K562 (cell line): ENCODE measurements at regions not wholly inside any gene's neighbourhood (a gene's known extent, or its start where the extent isn't known, plus 50 kb on each side); places are given as distances from the start of the nearest gene placed in this dataset.

Source experiments
- ATAC-seq: fragments of 200-7000 bp; cut with Tn5 transposase; 3 replicates; pipeline ENCODE4 v1.9.1; 2020; ENCODE audit warnings: moderate library complexity
- BruUV-seq: library from RNA; stranded (reverse); fragments of 400-500 nt; replicated peaks from 2 replicates; lab custom pipeline; 2021; lab: Mats Ljungman, UMichigan
- CTCF ChIA-PET: fragments of 300-600 bp; formaldehyde crosslinking; extraction: SDS; loops from one replicate; lab custom pipeline; 2021; ENCODE audit warnings: low intra/inter-chr PET ratio; lab: Yijun Ruan, JAX
- POLR2A ChIA-PET: fragments of 300-600, 350-650 bp; sonication (Branson Sonifier 250); formaldehyde crosslinking; extraction: SDS; loops from one replicate; lab custom pipeline; 2021; ENCODE audit warnings: antibody characterized with exemption, inconsistent platforms; lab: Yijun Ruan, JAX
- DNase-seq, 4 experiments: peaks; one replicate each; pipeline versions ENCODE4 v3.0.0 to v3.0.0-alpha.2; 2011 to 2018; ENCODE audit warnings: low spot score in 3 of 4, mixed read lengths in 3 of 4; ENCODE audit errors: extremely low read depth in 1 of 4
- FAIRE-seq: peaks from 2 replicates; lab custom pipeline; 2011; peaks lifted over from hg19 to GRCh38; lab: Jason Lieb, UNC
- H2AFZ ChIP-seq: 2 replicates; pipeline ENCODE4 v1.6.0; 2011; ENCODE audit warnings: low read depth, low read length, control low read depth, inconsistent platforms
- H3K27ac ChIP-seq: fragments of 200-600 bp; 3 replicates; pipeline ENCODE4 v1.8.0; 2011; ENCODE audit warnings: low read depth, mild to moderate bottlenecking, control low read depth, inconsistent platforms, low read length, moderate library complexity, mixed read lengths; ENCODE audit errors: extremely low read depth
- H3K27me3 ChIP-seq, 2 experiments: fragments of 300-600 bp in 1 of 2; 2 replicates in 1 of 2; 3 replicates in 1 of 2; pipeline versions ENCODE4 v1.6.0 to v1.8.0; 2011; ENCODE audit warnings: inconsistent platforms in 2 of 2, low read length in 2 of 2, mild to moderate bottlenecking in 1 of 2, mixed read lengths in 1 of 2, moderate library complexity in 1 of 2; ENCODE audit not compliant: control insufficient read depth in 2 of 2, insufficient read depth in 2 of 2
- H3K36me3 ChIP-seq: fragments of 300-600 bp; 3 replicates; pipeline ENCODE4 v1.8.0; 2011; ENCODE audit warnings: mild to moderate bottlenecking, low read length, inconsistent platforms; ENCODE audit not compliant: control insufficient read depth, insufficient read depth
- H3K4me1 ChIP-seq, 2 experiments: fragments of 200-600 bp in 1 of 2; replicated peaks in 1 of 2; 2 replicates in 1 of 2; 3 replicates in 1 of 2; pipeline versions ENCODE4 v1.5.1 to v1.8.0; 2011; ENCODE audit warnings: inconsistent platforms in 2 of 2, low read length in 2 of 2, mild to moderate bottlenecking in 1 of 2, mixed read lengths in 1 of 2, moderate library complexity in 1 of 2; ENCODE audit not compliant: control insufficient read depth in 2 of 2, insufficient read depth in 2 of 2
- H3K4me2 ChIP-seq: 2 replicates; pipeline ENCODE4 v1.6.1; 2011; ENCODE audit warnings: low read length, control low read depth, inconsistent platforms, mixed read lengths; ENCODE audit not compliant: insufficient read depth
- H3K4me3 ChIP-seq: fragments of 200-600 bp; sonication (generic), shearing (Covaris generic); 2 replicates; pipeline ENCODE4 v1.5.1; 2016; ENCODE audit warnings: control low read depth, inconsistent platforms
- H3K79me2 ChIP-seq: fragments of 200-600 bp; 3 replicates; pipeline ENCODE4 v1.8.0; 2011; ENCODE audit warnings: low read length, inconsistent platforms; ENCODE audit not compliant: control insufficient read depth, insufficient read depth
- H3K9ac ChIP-seq, 2 experiments: 2 replicates each; pipeline versions ENCODE4 v1.6.0 to v1.6.1; 2011; ENCODE audit warnings: low read depth in 2 of 2, low read length in 2 of 2, control low read depth in 1 of 2, inconsistent platforms in 1 of 2, mild to moderate bottlenecking in 1 of 2, mixed read lengths in 1 of 2; ENCODE audit not compliant: insufficient read depth in 1 of 2
- H3K9me1 ChIP-seq: one replicate; pipeline ENCODE4 v1.6.0; 2011; ENCODE audit warnings: inconsistent platforms, mild to moderate bottlenecking, low read length, moderate library complexity; ENCODE audit not compliant: control insufficient read depth, insufficient read depth
- H3K9me3 ChIP-seq: replicated peaks from 2 replicates; pipeline ENCODE4 v1.5.1; 2011; ENCODE audit warnings: low read depth, low read length, inconsistent platforms; ENCODE audit not compliant: control insufficient read depth, insufficient read depth
- H4K20me1 ChIP-seq: replicated peaks from 2 replicates; pipeline ENCODE4 v1.6.1; 2011; ENCODE audit warnings: low read length, inconsistent platforms, mixed read lengths; ENCODE audit not compliant: control insufficient read depth, insufficient read depth
- ETS2 ChIP-seq: IDR thresholded peaks from 2 replicates; pipeline ENCODE4 v1.6.1; 2016; ENCODE audit warnings: borderline replicate concordance, missing genetic modification characterization, mild to moderate bottlenecking, moderate library complexity, missing compliant biosample characterization; ENCODE audit not compliant: poor library complexity, severe bottlenecking
- HDAC1 ChIP-seq, 2 experiments: fragments of 450-650 bp; IDR thresholded peaks; 2 replicates each; pipeline ENCODE4 v1.6.1; 2016 to 2017; ENCODE audit warnings: inconsistent platforms in 1 of 2, mild to moderate bottlenecking in 1 of 2, moderate library complexity in 1 of 2
- U2AF2 ChIP-seq: fragments of 200-400 bp; formaldehyde crosslinking; optimal IDR thresholded peaks from 2 replicates; pipeline ENCODE3; 2017; ENCODE audit warnings: low read depth, mild to moderate bottlenecking, low read length
- WGBS: fragments of 100-300 bp; shearing (Covaris generic); methylation state at CpG from one replicate; pipeline ENCODE4 v1.1.6; 2016; ENCODE audit warnings: low coverage, mixed read lengths; ENCODE audit not compliant: insufficient coverage; ENCODE audit errors: missing lambda C conversion rate; 5-methylcytosine and 5-hydroxymethylcytosine counted together
- in situ Hi-C: fragments of 300-500 bp; cut with MboI; formaldehyde crosslinking; loops from 4 replicates; pipeline ENCODE4 v1.15.0; 2018; ENCODE audit warnings: inconsistent platforms, mixed read lengths
- intact Hi-C: fragments of 100-400 bp; cut with micrococcal nuclease; formaldehyde crosslinking; loops from 2 replicates; pipeline ENCODE4 v1.14.2; 2022
- TF ChIP-seq, protein P1 (sequence below): fragments of 250-450 bp; sonication (Bioruptor Pico); IDR thresholded peaks from 2 replicates; pipeline ENCODE4 v1.6.1; 2021; ENCODE audit warnings: mild to moderate bottlenecking
- TF ChIP-seq, protein P2 (sequence below): IDR thresholded peaks from 2 replicates; pipeline ENCODE4 v1.6.1; 2016; ENCODE audit warnings: missing genetic modification characterization, missing compliant biosample characterization

DNA sequence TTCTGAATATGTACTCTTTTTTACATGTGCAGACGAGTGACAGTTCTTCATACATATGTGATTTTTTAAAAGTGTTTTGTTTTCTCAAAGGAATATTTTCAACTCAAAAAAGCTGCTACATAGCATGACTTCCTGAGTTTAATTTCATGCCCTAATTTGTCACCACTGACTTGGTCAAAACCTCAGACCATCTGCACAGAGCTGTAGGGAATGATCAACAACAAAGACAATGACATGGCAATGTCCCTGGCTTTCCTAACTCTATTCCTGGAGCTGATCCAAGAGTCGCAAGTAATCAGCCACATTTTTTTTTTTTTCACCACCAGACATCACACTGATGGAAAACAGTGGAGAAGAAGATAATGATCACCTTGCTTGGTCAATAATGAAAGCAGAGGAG, 97.7 kb downstream of the TMA16 start:
- 0% methylated on average over 2 of the region's 2 CpGs for WGBS

DNA sequence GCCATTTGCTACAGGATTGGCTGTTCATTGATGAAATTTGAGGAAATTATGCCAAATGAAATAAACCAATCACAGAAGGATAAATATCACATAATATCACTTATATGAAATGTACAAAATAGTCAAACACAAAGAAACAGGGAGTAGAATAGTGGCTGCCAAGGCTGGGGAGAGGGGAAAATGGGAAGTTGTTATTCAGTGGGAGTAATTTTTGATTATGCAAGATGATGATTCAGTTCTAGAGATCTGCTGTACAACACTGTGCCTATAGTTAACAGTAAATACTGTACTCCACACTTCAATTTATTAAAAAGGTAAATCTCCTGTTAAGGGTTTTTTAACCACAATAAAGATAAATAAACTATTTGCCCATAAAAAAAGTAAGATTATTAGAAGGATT, 101.1 kb downstream of the TMA16 start:
- no peaks in the 10 kb centered on the region for H3K27me3 ChIP-seq
- in situ Hi-C loops (no loop called here), intact Hi-C loops (no loop called here)
- TF ChIP-seq, protein P1, sequence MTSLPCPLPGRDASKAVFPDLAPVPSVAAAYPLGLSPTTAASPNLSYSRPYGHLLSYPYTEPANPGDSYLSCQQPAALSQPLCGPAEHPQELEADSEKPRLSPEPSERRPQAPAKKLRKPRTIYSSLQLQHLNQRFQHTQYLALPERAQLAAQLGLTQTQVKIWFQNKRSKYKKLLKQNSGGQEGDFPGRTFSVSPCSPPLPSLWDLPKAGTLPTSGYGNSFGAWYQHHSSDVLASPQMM (CRISPR knock-in tag) = no peak
- TF ChIP-seq HDAC1 (IDR thresholded peaks at IDR 0.05) (no peak), ETS2 (tag) (no peak)
- FAIRE-seq (no peak), ATAC-seq (no peak), DNase-seq (no peak)
- ChIA-PET POLR2A (no interaction called here), CTCF (no interaction called here)
- BruUV-seq = no TSS peak
- H3K4me1 ChIP-seq = no peaks in the 10 kb centered on the region
- no peak overlapping the region for H2AFZ ChIP-seq
- H3K4me2 ChIP-seq = no peak overlapping the region
- no peaks in the 10 kb centered on the region for H3K9me1 ChIP-seq
- no peaks in the 10 kb centered on the region for H4K20me1 ChIP-seq
- H3K36me3 ChIP-seq = no peaks in the 10 kb centered on the region
- no peak overlapping the region for H3K9ac ChIP-seq
- H3K27ac ChIP-seq = no peak overlapping the region
- no peaks in the 10 kb centered on the region for H3K79me2 ChIP-seq
- no peaks in the 10 kb centered on the region for H3K9me3 ChIP-seq
- H3K4me3 ChIP-seq = no peak overlapping the region

More for the DNA sequence above, 97.7 kb downstream of the TMA16 start:
- Histone ChIP-seq H4K20me1 (no peaks in the 10 kb centered on the region), H3K4me3 (no peak overlapping the region), H3K79me2 (no peaks in the 10 kb centered on the region), H3K27ac (no peak overlapping the region), H3K9me3 (no peaks in the 10 kb centered on the region), H3K9ac (no peak overlapping the region), H3K4me1 (no peaks in the 10 kb centered on the region), H3K36me3 (no peaks in the 10 kb centered on the region), H3K4me2 (no peak overlapping the region), H3K9me1 (no peaks in the 10 kb centered on the region), H2AFZ (no peak overlapping the region), H3K27me3 (no peaks in the 10 kb centered on the region)
- in situ Hi-C loops = no loop called here
- no peak for DNase-seq
- ATAC-seq = no peak
- CTCF ChIA-PET = no interaction called here
- POLR2A ChIA-PET = no interaction called here
- no peak for FAIRE-seq
- BruUV-seq = no TSS peak
- TF ChIP-seq U2AF2 = no peak
- TF ChIP-seq, protein P2, sequence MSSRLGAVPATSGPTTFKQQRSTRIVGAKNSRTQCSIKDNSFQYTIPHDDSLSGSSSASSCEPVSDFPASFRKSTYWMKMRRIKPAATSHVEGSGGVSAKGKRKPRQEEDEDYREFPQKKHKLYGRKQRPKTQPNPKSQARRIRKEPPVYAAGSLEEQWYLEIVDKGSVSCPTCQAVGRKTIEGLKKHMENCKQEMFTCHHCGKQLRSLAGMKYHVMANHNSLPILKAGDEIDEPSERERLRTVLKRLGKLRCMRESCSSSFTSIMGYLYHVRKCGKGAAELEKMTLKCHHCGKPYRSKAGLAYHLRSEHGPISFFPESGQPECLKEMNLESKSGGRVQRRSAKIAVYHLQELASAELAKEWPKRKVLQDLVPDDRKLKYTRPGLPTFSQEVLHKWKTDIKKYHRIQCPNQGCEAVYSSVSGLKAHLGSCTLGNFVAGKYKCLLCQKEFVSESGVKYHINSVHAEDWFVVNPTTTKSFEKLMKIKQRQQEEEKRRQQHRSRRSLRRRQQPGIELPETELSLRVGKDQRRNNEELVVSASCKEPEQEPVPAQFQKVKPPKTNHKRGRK (tag) = no peak
- intact Hi-C loops = no loop called here
